Muscle of leg (tissue), 3 donors: ENCODE measurements at regions not wholly inside any gene's neighbourhood (a gene's known extent, or its start where the extent isn't known, plus 50 kb on each side); places are given as distances from the start of the nearest gene placed in this dataset.
A peak's percentile ranks its signal among the peaks of the same experiment; 100 is the strongest.

Experiments
- DNase-seq: peaks from one replicate; pipeline ENCODE4 v3.0.0; 2013
- H3K27ac ChIP-seq: one replicate; pipeline ENCODE4 v1.5.1; 2013; ENCODE audit warnings: mild to moderate bottlenecking, low read length, control low read depth
- H3K27me3 ChIP-seq: one replicate; pipeline ENCODE4 v1.6.1; 2013; ENCODE audit warnings: low read length; ENCODE audit not compliant: control insufficient read depth, insufficient read depth
- H3K36me3 ChIP-seq: one replicate; pipeline ENCODE4 v1.6.1; 2013; ENCODE audit warnings: low read length; ENCODE audit not compliant: control insufficient read depth, insufficient read depth
- H3K4me1 ChIP-seq: one replicate; pipeline ENCODE4 v1.6.1; 2013; ENCODE audit warnings: low read length; ENCODE audit not compliant: control insufficient read depth, insufficient read depth
- H3K4me3 ChIP-seq: one replicate; pipeline ENCODE4 v1.5.1; 2013; ENCODE audit warnings: low read length, control low read depth
- H3K9me3 ChIP-seq: replicated peaks from 2 replicates; pipeline ENCODE4 v1.6.1; 2013; ENCODE audit warnings: low read depth, low read length; ENCODE audit not compliant: control insufficient read depth
- WGBS: methylation state at CpG from one replicate; pipeline ENCODE4 v1.1.5; 2013; ENCODE audit warnings: missing lambda C conversion rate; ENCODE audit not compliant: insufficient coverage; 5-methylcytosine and 5-hydroxymethylcytosine counted together

DNA sequence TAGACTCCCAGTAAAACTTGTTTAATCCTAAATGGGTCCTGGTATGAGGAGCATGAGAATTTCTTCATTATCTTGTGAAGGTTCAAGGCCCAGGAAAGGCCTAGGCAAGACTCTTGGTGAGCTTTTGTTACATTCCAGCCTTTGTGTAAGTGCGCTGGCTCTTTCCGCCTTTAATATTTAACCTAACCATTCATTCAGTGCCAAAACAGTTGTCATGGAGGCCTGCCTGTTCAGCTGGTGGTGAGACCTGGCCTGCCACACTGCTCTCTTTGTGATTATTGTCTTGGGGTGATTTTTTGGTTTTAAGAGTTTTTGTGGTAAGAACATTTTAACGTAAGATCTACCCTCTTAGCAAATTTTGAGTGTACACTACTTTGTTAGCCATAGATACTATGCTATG, 127.5 kb upstream of the WWC1 start:
- H3K36me3 ChIP-seq, result no peaks in the 10 kb centered on the region
- no peak overlapping the region for H3K4me3 ChIP-seq
- no peaks in the 10 kb centered on the region for H3K27me3 ChIP-seq
- peaks cover 22% of the 10 kb centered on the region for H3K4me1 ChIP-seq
- no peak for DNase-seq
- no peaks in the 10 kb centered on the region for H3K9me3 ChIP-seq
- no peak overlapping the region for H3K27ac ChIP-seq
- no CpG with 5 or more reads among the region's 3 CpGs for WGBS

DNA sequence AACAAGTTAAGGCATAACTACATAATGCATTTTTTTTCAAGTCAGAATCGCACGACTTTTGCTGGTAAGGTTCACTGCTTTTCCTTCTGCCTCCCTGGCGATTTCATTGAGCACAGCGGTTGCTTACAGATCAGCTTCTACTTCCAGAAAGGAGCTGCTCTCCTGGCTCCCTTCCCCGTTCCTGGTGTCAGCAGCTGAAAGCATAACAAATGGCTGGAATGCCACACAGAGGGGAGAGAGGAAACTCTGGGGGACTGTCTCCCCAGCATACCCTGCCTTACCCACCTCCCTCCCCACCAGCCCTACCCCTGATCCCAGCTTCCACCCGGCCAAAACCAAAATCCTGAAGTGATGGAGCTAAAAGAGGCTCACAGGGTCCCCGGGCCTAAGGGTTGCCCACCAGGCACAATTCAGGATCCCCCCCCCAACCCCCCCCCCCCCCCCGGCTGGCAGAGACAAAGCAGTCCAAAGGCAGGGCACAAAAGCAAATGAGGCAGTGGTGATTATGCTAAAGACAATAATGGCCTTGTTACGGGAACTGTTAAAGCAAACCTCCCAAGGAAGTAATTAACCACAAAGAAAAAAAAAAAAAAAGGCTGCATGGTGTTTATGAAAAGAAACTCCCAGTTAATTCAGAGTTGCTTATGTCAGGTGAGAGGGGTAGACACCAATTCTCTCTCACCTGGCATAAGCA, 126.1 kb upstream of the WWC1 start:
- Histone ChIP-seq H3K4me3 (no peak overlapping the region), H3K27me3 (peaks cover 2% of the 10 kb centered on the region), H3K9me3 (no peaks in the 10 kb centered on the region), H3K27ac (peak overlapping the region; percentile 39), H3K36me3 (no peaks in the 10 kb centered on the region), H3K4me1 (peaks cover 25% of the 10 kb centered on the region)
- 3% methylated on average over 5 of the region's 9 CpGs for WGBS
- DNase-seq, result peak; percentile 68

DNA sequence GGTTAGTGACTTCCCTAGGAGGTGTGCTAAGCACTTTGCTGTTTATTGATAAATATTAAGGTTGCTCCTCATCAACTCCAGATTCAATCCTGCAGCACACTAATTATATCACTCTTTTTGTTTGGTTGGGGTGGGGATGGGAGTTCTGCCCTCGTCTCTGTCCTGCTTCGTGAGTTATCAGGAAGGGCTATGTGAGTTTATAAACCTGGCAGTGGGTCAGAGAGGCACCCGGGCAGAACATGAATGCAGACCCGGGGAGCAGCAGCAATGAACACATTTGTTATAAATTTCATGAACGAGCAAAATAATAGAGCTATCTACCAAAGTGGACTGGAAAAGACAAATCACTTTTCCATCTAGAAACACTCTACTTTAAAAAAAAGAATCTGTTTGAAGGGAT, 125.5 kb upstream of the WWC1 start:
- Histone ChIP-seq H3K27ac (peak overlapping the region; percentile 0), H3K9me3 (no peaks in the 10 kb centered on the region), H3K4me1 (peaks cover 25% of the 10 kb centered on the region), H3K27me3 (peaks cover 2% of the 10 kb centered on the region), H3K36me3 (no peaks in the 10 kb centered on the region), H3K4me3 (no peak overlapping the region)
- DNase-seq, result no peak
- no CpG with 5 or more reads among the region's 5 CpGs for WGBS

DNA sequence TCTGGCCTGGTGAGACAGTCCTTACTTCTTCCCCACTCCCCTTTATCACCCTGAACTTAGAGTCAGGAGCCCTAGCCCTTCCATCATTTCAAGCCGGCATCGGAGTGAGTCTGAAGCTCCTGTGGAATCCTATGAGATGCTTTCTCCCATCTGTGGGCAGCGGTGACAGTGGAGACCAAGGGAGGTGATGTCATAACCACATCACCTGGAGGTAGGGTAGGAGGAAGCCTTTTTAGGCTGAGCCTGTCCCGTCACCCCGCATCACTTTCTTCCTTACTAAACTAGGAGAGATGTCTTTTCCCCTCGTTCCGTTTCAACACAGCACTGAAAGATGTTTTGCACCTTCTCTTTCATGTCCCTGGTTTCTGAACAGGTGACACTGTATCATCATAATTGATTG, 124.1 kb upstream of the WWC1 start:
- Histone ChIP-seq H3K36me3 (no peaks in the 10 kb centered on the region), H3K9me3 (no peaks in the 10 kb centered on the region), H3K4me1 (peaks cover 27% of the 10 kb centered on the region), H3K27ac (no peak overlapping the region), H3K27me3 (peaks cover 2% of the 10 kb centered on the region), H3K4me3 (no peak overlapping the region)
- WGBS, result 93% methylated on average over 2 of the region's 7 CpGs
- DNase-seq, result no peak

DNA sequence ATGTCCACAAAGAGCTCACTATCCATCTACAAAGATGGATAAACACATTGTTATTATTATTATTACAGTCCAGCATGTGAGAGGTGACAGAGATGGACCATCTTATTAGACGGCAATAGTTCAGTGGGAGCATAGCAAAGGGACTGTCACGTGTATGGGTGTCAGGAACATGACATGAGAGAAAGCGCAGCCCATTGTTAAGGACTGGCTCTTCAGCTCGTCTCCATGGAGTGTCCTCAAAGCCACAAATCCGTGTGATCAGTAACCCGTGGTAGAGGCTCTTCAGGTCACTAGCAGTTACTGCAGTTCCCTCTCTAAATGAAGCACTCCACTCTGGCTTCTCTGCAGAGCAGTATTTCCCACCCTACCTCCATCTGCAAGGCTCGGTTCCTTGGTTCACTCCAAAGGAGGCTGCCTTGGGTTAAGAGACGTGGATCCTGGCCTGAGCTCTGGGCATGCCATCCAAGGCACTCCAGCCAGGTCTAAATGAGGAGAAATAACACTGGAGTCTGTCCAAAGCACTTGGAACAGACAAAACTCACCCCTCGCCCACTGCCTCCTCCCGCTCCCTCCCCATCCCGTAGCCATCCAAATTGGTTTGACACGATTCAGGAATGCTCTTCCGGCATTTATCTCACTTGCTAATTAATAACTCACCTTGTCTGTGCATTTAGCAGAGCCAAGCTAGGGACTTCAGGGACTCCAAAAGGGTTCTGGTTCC, 122.3 kb upstream of the WWC1 start:
- H3K4me3 ChIP-seq, result no peak overlapping the region
- DNase-seq, result no peak
- H3K27me3 ChIP-seq, result peaks cover 2% of the 10 kb centered on the region
- no peaks in the 10 kb centered on the region for H3K36me3 ChIP-seq
- no peak overlapping the region for H3K27ac ChIP-seq
- WGBS, result 60% methylated on average over 13 of the region's 13 CpGs
- H3K9me3 ChIP-seq, result no peaks in the 10 kb centered on the region
- H3K4me1 ChIP-seq, result peaks cover 28% of the 10 kb centered on the region

DNA sequence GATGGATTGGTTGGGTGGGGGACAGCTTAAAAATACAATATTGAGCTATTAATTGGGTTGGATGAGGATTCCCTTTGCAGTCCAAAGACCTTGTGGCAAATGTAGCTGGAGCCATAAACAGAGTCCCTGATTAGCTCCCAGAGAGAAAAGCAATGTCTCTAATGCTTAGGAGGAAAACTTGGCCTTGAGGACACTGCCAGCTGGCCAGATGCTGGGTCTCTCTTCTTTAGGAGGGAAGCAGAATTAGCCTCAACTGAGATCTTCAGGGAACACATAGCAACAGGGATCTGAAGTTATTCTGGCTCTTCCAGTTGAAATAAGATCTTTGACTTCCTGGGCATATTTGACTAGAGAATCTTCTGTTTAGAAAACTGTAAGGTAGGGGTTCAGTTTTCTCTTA, 121.7 kb upstream of the WWC1 start:
- DNase-seq, result peak; percentile 39
- Histone ChIP-seq H3K27ac (no peak overlapping the region), H3K4me3 (no peak overlapping the region), H3K36me3 (no peaks in the 10 kb centered on the region), H3K9me3 (no peaks in the 10 kb centered on the region), H3K4me1 (peaks cover 24% of the 10 kb centered on the region), H3K27me3 (peaks cover 2% of the 10 kb centered on the region)

DNA sequence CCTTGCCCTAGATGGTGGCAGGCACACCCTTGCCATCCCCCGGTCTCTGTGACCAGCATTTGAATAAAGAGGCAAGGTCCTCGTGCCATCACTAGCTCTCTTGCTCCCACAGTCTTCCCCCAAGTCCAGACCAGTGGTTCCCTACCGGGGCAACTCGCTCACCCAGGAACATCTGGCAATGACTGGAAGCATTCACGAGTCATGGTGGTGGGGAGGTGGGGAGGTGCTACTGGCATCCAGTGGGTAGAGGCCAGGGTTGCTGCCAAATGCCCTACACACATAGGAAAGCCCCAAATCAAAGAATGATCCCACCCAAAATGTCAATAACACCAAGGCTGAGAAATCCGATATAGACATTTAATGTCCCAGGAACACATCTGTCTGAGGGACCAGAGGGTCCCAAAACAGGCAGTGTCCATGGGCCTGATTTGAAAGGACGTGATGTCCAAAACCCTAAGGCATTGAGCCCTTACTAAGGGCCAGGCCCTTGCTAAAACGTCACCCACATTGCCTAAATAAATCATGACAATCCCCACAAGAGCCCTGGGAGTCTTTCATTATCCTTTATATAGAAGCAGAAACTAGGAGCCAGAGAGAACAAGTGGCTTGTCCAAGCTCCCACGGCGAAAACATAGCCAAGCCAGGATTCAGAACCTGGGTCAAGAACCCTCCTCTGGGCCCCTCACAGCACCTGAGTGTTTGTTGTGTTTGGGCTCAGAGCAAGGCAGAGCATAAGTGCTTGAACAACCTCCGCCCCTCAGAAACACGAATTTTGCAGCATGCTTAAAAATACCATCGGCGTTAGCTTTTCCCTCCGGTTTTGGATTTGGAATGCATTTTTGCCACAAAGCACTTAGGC, 119.3 kb upstream of the WWC1 start:
- Histone ChIP-seq H3K9me3 (no peaks in the 10 kb centered on the region), H3K4me3 (no peak overlapping the region), H3K27me3 (peaks cover 2% of the 10 kb centered on the region), H3K4me1 (peaks cover 20% of the 10 kb centered on the region), H3K36me3 (no peaks in the 10 kb centered on the region), H3K27ac (peak overlapping the region; percentile 24)
- 56% methylated on average over 3 of the region's 15 CpGs for WGBS
- DNase-seq, result no peak

DNA sequence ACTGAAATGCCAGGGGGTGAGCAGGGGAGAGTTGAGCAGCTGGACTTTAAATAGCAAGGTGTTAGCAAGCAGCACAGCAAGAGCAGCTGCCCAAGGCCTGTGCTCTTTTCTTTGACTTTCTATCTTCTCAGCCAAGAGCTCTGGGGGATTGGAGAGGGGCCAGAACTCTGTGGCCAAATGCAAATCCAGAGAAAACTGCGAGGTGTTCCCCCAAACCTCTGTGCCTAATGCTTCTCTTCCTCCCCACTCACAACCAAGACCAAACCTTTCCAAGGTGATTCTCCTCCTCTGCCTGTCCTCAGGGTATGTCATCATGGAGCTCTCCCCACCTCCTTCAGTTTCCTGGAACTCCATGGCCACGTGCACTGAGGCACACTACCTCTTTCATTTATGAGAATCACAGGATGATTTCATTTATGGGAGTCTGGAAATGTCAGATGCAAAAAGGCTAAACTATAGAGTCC, 118.7 kb upstream of the WWC1 start:
- peaks cover 2% of the 10 kb centered on the region for H3K27me3 ChIP-seq
- H3K4me1 ChIP-seq, result peaks cover 18% of the 10 kb centered on the region
- no peak overlapping the region for H3K27ac ChIP-seq
- H3K4me3 ChIP-seq, result no peak overlapping the region
- no CpG with 5 or more reads among the region's 2 CpGs for WGBS
- no peaks in the 10 kb centered on the region for H3K36me3 ChIP-seq
- DNase-seq, result peak; percentile 65
- H3K9me3 ChIP-seq, result no peaks in the 10 kb centered on the region

DNA sequence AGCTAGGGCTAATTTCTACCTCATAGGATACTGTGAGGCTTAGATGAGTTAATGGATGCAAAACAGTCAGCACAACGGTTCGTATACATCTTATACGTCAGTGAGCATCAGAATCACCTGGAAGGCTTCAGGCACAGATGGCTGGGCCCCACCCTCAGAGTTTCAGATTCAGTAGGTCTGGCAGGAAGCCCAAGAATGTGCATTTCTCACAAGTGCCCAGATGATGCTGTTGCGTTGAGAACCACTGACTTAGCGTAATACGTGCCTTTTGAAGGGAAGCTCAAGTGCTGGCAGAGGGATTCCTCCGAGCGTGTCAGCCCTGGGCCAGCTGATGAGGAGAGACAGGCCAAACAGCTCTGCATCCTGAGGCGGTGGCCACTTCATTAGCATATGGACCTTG, 117.1 kb upstream of the WWC1 start:
- Histone ChIP-seq H3K9me3 (no peaks in the 10 kb centered on the region), H3K4me1 (peaks cover 22% of the 10 kb centered on the region), H3K36me3 (no peaks in the 10 kb centered on the region), H3K4me3 (no peak overlapping the region), H3K27ac (no peak overlapping the region), H3K27me3 (no peaks in the 10 kb centered on the region)
- no peak for DNase-seq
- WGBS, result 64% methylated on average over 9 of the region's 9 CpGs

DNA sequence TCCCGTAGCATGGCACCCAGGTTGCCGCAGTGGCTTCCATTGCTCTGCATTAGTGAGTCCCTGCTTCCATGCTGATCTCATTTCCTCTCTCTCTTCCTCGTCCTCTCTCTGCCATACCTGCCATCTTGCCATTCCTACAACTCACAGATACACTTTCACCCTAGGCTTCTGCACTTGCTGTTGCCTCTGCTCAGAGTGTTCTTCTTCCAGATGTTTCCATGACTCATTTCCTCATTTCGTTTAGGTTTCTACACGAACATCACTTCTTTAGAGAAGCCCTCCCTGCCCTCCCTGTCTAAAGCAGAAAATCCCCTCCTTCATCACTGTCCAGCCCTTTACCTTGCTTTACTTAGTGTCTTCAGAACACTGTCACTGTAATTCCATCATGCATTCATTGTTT, 115.2 kb upstream of the WWC1 start:
- no peak for DNase-seq
- peaks cover 20% of the 10 kb centered on the region for H3K4me1 ChIP-seq
- H3K9me3 ChIP-seq, result no peaks in the 10 kb centered on the region
- H3K36me3 ChIP-seq, result no peaks in the 10 kb centered on the region
- 69% methylated on average over 5 of the region's 5 CpGs for WGBS
- no peaks in the 10 kb centered on the region for H3K27me3 ChIP-seq
- H3K27ac ChIP-seq, result no peak overlapping the region
- H3K4me3 ChIP-seq, result no peak overlapping the region
